HG02759 (cell line): ENCODE measurements at regions not wholly inside any gene's neighbourhood (a gene's known extent, or its start where the extent isn't known, plus 50 kb on each side); places are given as distances from the start of the nearest gene placed in this dataset.

Experiments
- ATAC-seq: cut with Tn5 transposase; IDR thresholded peaks from one replicate; pipeline ENCODE4 v1.9.1; 2021; ENCODE audit warnings: mild to moderate bottlenecking, moderate library complexity; ENCODE audit not compliant: unreplicated experiment

- ATAC-seq: peak; percentile 49
Observed at GRCh38 chr14:32254952-32255679, 52.0 kb upstream of the RNU6-8 start.

- no peak for ATAC-seq
Observed at GRCh38 chr14:32255789-32256188, 52.7 kb upstream of the RNU6-8 start.

- ATAC-seq: no peak
Observed at GRCh38 chr14:32256576-32256975, 53.5 kb upstream of the RNU6-8 start.

- no peak for ATAC-seq
Observed at GRCh38 chr14:32258336-32258993, 55.4 kb upstream of the RNU6-8 start.

GRCh38 chr14:32259368-32260013 is 56.4 kb upstream of the RNU6-8 start:
- peak; percentile 97 for ATAC-seq

GRCh38 chr14:32263939-32264567 is 61.0 kb upstream of the RNU6-8 start:
- ATAC-seq: no peak

- no peak for ATAC-seq
Observed at GRCh38 chr14:32265584-32265983, 62.5 kb upstream of the RNU6-8 start.

GRCh38 chr14:32277998-32278397 is 51.1 kb upstream of the AKAP6 start:
- no peak for ATAC-seq
